HUDEP-2 (cell line): ENCODE measurements at regions not wholly inside any gene's neighbourhood (a gene's known extent, or its start where the extent isn't known, plus 50 kb on each side); places are given as distances from the start of the nearest gene placed in this dataset.

ENCODE experiments used
- DNase-seq, 76 experiments: peaks; one replicate each; lab custom pipeline; 2025; ENCODE audit not compliant: unreplicated experiment in 76 of 76; lab: John Stamatoyannopoulos, UW

DNA sequence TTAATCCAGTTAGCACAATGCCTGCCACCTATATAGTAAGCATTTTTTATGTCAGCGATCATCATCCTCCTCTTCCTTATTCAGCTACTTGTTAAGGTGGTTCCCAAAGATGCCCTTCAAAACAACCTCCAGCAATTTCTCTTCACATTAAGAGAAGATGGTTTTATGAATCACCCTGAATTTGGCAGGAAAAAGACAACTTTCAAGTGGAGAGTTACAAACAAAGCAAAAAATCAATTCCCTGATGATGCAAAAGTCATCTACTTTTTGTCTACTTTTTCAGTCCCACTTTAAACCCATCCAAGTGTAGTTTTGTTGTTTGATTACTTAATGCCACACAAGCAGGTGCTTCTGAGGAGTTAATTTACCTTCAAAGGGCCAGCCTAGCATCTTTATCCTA is 139.1 kb upstream of the SERP2 start:
- DNase-seq = no peak

DNA sequence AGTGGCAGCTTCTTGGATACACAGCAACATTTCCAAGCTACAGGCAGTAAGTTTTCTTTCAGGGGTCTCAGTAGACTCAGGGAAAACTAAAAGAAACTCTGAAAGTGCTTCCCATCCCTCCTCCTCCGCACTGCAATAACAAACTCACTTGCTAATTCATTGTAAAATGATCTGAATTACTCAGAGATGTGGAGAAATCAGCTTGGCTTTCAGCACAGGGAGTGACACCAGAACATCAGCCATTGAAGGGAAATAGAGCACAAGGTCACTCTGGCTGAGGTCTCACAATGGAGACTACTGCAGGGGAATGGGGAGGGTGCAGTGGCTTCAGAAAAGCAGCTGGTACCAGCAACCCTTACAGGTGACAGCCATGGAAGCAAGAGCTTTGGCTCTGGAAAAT is 137.3 kb upstream of the SERP2 start:
- no peak for DNase-seq

DNA sequence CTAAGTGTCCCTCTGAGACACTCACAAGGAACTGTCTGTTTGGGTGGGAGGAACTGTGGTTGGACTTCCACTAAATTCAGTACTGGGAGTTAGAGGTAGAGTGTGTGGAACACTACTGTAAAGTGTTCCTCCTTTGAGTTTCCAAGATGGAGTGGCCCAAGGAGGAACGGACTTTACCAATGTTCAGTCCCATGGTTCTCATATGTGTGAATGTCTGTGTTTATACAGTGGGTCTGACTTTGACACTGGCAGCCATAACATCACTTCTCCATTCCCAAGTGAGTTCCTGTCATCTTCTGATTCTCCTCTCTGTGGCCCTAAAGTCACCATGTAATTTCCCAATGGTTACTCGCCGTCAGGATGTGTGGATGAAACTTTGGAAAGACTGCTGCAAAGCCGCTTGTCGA is 136.8 kb upstream of the SERP2 start:
- DNase-seq = no peak

DNA sequence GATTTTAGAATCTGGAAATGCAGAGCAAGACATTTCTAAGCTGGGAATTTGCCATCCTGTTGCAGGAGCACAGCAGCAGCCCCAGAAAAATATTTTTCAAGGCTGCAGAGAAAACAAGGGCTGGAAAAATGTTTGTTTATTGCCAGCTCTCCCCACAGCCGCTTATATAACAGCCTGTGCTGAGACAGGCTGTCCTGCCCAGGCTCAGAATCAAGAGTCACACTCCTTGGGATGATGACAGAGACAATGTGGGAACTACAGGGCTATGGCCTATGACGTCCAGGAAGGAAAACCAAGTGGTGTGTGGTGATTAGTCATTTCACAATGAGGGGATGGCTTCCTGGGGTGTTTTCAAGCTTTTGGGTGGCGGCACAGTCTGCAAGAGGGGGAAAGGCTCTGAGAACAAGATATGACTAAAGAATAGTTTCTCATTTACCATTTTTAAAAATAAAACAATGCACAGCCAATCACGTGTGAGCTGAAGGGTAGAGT is 136.3 kb upstream of the SERP2 start:
- DNase-seq = no peak

DNA sequence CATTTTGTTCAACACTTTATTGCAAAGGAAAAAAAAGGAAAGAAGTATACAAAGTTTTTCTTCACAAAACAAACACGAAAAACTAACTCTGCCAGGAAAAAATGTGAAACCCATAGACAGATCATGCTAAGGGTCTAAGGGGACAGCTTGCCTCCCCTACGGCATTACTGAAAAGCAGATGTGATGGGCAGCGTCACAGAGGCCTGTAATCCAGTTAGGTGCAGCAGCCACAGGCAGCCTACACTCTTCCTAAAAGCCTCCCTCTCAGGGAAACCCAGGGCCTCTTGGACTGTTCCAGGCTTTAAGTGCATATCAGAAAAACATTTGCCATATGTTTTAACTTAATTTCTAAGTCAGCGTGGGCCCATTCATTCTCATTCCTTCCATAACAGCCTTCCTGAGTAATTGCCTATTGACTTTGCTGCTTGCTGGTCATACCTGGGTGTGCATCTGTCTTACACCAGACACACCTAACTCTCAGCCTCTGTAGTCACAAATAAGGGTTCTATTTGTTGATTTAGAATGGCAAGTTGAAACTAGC is 135.7 kb upstream of the SERP2 start:
- no peak for DNase-seq

DNA sequence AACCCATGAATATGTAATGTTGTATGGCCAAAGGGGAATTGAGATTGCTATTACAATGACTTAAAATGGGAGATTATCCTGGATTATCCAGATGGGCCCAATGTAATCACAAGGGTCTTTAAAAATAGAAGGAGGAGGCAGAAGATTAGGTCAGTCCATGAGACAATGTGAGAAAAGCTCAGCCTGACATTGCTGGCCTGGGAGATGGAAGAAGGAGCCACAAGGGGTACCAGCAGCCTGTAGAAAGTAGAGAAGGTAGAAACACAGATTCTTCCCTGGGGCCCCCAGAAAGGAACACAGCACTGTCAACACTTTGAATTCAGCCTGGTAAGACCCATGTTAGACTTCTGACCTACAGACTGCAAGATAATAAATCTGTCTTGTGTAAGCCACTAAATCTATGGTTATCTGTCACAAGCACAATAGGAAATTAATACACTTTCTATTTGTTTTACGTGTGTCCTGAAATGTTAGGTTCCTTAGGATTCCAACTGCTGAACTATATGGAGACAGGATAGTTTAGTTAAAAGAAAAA is 132.9 kb upstream of the SERP2 start:
- DNase-seq = no peak

DNA sequence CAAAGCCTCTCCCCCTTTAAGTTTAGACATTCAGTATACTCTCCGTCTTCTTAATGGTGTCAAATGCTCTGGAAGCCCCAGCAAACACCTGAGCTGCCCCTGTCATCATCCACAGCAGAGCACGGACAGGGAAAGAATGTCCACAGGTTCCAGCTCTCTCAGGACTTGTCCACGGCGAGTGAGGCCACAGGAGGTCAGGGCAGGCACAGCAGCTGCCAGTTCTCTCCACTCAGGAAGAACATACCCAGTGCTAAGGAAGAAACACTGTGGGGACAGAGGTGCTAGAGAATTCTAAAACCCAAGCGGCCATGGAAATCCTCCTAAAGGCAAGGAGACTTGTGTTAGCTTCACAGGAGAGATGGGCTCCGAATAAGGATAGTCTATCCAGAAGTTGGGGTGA is 132.0 kb upstream of the SERP2 start:
- no peak for DNase-seq

DNA sequence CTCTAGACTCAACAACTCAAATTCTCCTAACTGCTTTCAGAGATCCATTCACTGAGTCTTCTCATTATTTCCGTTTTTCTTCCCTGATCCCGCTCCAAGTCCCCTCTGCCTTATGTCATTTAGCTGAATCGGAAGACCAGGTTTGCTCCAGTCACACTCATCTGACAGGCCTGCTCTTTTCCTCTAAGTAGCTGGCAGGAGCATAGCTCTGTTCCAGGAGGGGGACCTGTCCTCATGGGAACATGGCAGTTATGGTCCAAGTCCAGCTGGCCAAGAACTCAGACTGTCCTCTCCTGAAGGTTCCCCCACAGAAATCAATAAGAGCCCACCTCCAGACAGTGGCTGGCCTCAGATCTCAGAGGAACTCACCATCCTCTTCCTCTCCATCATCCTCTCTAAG is 130.9 kb upstream of the SERP2 start:
- no peak for DNase-seq

DNA sequence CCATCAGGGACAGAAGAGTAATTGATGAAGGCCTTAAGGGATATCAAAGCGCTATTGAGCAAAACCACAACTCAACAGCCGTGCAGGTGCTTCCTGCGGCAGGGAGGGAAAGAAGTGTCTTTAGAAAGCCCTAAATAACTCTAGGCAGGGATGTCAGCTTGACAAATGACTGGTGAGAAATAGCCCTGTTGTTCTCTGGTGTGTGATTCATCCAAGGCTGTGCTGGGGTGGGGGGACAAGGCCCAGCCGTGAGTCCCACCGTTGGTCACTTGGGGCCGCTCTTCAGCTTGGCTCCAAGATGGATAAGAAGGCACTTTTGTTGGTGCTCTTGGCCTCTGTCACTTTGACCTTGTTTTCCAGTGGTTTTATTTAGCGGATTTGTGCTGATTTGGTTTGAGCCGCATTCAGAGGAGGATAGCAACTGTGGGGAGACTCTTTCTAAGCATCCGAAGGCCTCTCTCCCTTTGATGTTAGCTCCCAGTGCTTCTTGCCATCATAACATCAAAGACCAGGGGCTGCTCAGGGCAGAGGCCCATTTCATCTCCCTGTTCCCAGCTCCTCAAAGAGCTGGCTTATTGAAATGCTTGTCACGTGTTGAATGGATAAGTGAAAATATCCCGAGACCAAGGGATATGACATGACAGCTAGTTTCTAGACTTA is 130.3 kb upstream of the SERP2 start:
- peak in 65 of 76 experiments; percentile 5 to 67 (median 38) for DNase-seq

DNA sequence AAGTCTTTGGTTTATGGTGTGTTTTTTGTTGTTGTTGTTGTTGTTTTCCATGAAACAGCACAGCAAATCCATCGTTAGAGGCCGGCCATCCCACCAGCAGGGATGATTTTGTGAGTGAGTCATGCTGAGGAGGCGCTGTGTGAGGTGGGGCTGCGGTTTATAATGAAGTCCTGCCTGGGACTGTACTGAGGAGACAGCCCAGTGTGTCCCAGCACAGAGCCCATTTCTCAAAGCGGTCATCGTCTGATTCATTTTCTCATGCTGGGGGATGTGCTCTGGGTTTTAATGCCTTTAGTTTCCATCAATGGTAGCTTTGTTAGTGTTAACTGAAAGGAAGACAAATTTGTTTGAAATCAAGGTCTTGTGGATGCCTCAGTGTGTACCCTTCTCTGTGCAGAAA is 129.3 kb upstream of the SERP2 start:
- DNase-seq = peak in 1 of 76 experiments; percentile 10

DNA sequence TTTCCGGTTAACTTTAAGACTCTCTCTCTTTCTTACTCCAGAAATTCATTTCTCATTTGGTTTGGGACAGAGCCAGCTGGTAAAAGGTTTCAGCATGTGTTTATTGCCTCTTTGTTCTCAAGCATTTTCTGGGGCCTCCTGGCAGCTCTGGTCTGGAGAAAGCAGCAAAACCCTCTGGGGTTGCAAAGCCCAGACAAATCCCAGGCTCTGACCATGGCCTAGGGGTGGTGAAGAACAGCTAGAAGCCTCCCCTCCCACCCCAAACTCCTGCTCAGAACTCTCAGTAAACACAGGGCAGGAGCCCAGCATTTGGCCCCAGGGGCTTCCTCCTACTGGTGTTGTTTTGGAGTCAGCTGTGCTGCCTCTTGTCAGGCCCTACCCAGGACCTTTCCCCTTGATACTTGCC is 124.2 kb upstream of the SERP2 start:
- no peak for DNase-seq

DNA sequence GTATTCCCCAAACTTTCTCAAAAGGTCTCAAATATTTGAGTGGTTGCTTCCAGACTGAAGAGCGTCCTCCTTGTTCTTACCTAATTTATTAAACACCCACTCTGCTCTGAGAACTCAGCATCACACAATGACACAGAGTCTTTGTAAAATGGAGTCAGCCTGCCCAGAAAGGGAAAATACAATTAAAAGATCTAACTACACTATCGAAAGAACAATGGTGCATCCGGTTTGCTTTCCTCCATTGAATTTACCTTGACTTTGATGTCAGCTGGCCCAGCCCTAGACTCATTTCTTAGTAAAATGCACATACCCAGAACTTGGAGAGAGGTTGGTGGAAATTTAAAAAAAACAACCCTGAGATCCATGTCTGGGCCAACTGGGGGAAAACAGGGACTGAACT is 120.7 kb upstream of the SERP2 start:
- DNase-seq = no peak

DNA sequence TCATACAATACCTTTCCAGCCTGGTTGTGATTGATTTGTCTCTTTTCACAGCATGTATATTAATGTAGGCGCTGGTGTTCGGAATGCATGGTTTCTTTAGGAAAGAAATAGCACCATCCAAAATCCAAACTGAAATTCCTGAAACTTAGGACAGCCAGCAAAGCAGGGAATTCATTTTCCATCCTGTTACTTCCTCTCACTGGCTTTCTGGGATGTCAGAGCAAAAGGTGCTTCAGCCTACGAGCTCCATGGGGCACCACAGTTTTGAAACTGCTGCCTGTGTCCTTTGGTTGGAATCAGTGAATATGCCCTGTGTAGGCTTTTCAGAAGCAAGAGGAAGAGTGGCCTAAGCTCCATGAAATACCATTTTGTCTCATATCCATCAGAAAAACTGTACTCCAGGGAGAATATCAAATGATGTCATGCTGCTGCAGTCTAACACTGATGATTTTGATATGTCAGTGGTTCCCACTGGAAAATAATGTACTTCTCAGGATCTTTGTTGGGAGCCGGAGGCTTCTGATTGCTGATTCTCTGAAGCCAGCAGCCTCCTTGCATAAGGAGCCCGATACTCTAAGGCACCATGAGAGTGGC is 117.8 kb upstream of the SERP2 start:
- no peak for DNase-seq

DNA sequence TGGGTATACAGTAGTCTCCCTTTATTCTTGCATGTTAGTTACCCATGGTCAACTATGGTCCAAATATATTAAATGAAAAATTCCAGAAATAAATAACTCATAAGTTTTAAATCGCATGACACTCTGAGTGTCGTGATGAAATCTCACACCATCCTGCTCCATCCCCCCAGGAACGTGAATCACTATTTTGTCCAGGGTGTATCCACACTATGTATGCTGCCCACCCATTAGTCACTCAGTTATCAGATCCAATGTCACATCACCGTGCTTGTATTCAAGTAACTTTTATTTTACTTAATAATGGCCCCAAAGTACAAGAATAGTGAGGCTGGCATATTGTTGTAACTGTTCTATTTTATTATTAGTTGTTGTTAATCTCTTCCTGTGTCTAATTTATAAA is 115.8 kb upstream of the SERP2 start:
- DNase-seq = peak in 13 of 76 experiments; percentile 6 to 40 (median 13)

DNA sequence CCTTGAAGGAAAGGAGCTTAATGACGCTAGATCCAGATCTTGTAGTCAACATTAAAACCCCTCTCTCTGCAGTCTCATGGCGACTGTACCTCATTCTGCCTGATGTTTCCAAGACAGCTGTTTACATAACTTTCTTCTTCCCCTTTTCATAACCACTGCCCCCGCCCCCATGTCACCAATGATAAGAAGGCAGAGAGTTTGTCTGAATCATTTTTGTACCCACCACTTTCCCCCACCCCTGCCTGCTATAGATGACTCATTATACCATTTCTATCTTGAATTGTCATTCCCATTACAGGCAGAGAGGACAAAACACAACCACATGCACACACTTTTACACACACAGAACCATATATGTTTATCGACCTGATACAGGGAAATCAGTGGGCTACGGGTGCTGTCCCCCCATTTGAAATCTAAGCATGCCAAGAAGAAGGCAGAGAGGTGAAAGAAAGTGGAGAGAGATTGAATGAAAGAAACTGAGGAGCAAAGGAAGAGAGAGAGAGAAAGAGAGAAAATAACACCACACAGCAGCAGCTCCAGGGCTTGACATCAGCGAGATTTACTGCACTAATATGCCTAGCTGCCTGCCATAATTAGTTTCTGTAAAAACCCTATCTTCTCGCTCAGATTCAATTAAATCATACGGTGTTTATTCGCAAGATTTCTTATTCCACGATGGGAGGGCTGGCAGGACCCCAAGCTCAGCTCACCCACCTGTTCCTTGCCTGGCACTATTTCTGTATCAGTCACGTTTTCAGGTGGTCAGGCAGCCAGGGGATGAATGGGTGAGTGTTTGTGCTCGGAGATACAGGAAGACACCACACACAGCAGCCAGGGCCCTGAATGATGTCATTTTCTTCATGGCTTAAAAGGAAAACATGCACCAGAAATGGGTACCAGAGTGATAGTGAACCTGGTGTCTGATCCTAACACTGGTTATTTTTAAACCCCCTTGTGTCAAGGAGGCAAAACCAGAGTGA is 114.3 kb upstream of the SERP2 start:
- peak in 68 of 76 experiments; percentile 11 to 91 (median 68) for DNase-seq

DNA sequence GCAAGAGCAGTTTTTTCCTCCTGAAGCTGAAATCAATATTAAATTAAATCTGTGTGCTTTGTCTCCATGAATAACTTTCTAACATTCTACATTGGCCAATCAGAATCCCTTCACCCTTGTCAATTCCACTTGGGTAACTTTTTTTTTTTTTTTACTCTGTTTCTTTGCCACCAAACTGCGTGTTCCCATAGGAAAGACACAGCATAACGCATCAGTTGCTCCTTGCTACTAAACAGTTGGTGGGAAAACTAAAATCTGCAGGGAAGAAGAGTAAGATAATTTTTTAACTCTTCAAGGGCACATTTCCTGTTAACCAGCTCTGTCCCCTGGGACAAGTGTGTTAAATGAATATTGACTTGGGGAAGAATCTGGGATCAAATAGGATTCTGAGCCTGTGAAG is 113.3 kb upstream of the SERP2 start:
- DNase-seq = no peak

DNA sequence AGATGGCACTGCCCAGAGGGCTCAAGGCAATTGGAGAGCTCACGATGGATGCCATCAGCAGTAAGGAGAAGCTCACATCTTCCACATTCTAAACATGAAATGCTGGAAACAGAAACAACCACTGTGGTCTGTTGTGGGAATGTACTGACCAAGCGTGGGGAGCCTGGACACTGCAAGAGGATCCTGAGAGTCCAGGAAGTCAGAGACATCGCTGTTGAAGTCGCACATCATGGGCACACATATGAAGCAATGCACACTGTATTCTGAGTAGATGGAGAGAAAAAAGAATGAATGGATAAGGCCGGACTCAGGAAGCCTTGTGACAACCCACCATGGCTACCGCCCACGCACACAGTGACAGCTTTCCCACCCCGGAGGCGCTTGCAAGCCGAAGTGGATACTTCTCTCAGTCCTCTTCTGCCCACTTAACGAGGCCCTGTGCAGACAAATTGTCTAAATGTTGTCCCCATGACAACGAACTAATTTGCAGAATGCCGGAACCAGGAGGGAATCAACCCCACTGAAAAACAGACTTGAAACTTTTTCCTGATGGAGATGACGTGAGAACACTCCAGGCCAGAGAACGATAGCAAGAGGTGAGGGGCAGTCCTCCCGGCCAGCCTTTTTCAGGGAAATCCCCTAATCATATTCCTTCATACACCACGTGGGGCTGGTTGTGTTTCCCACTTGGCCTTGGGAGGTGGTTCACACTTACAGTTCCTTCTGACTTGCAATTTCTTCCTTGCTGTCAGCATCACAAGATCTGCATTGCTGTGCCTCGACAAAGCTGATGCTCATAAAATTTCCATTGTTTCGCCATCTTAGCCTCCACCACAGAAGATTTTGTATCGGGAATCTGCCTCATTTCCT is 109.6 kb upstream of the SERP2 start:
- DNase-seq = no peak

DNA sequence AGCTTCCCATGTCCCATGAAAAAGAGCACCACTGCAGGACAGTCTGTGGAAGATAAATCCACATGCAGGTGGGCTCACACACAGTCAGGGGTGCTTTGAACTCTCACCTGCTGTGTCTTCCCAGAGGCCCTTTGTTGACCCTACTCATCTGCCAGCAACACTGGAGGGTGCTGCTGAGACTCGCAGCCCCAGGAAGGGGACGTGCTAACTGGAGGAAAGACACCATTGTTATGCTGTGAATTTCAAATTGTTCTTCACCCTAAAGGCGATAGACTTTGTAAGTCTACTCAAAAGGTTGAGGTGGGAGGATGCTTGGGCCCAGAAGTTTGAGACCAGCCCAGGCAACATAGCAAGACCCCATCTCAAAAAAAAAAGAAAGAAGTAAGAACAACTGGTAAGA is 107.3 kb upstream of the SERP2 start:
- no peak for DNase-seq

DNA sequence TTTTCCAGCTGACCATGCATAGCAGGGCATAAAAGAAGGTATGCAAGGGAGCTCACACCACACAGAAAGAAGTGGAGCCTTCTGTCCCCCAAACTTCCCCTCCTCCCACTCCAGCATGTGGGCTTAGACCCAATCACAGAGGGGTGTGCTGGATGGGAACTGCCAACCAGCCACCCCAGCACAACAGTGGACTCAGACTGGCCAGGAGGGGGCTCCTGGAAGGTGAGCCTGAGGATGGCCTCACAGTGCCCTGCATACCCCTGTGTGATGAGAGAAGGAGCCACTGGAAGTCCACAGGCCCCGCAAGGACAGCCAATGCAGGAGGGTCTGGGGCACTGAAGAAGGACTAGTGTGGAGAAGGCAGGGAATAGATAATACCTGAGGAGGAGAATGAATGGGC is 106.9 kb upstream of the SERP2 start:
- DNase-seq = no peak

DNA sequence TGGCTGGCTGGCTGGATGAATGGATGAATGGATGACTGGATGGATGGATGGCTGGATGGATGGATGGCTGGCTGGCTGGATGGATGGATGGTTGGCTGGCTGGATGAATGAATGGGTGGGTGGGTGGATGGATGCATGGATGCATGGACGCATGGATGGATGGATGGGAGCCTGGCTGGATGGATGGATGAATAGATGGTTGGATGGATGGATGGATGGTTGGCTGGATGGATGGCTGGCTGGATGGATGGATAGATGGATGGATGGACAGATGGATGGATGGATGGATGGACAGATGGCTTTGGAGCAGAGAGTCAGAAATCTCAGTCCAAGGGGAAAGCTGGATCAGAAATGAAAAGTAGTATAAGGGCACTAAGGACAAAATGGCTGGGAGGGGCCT is 106.4 kb upstream of the SERP2 start:
- no peak for DNase-seq
